K562 (cell line): ENCODE measurements at regions not wholly inside any gene's neighbourhood (a gene's known extent, or its start where the extent isn't known, plus 50 kb on each side); places are given as distances from the start of the nearest gene placed in this dataset.

Experiments
- CBX1 ChIP-seq: sonication (generic); IDR thresholded peaks from 2 replicates; pipeline ENCODE4 v1.6.1; 2016; ENCODE audit warnings: antibody characterized with exemption, low read depth, mild to moderate bottlenecking
- EZH2 ChIP-seq: IDR thresholded peaks from 2 replicates; pipeline ENCODE4 v1.6.1; 2012; ENCODE audit warnings: low read depth, mild to moderate bottlenecking, inconsistent platforms, low read length, borderline replicate concordance
- HDAC6 ChIP-seq: IDR thresholded peaks from 2 replicates; pipeline ENCODE4 v1.6.1; 2012; ENCODE audit warnings: low read depth, mild to moderate bottlenecking, control low read depth, inconsistent platforms, low read length, moderate library complexity
- NR3C1 ChIP-seq: sonication (generic); formaldehyde crosslinking; IDR thresholded peaks from 2 replicates; pipeline ENCODE4 v1.8.1; 2022; ENCODE audit warnings: missing genetic modification reagents
- PHTF2 ChIP-seq: fragments of 250-450 bp; sonication (Bioruptor Pico); IDR thresholded peaks from 2 replicates; pipeline ENCODE4 v1.5.0; 2021; ENCODE audit warnings: mild to moderate bottlenecking
- POLR2A ChIP-seq: fragments of 450-650 bp; conservative IDR thresholded peaks from 2 replicates; pipeline ENCODE4 v1.6.1; 2016
- POLR2AphosphoS2 ChIP-seq: IDR thresholded peaks from 2 replicates; pipeline ENCODE4 v1.6.1; 2012; ENCODE audit warnings: low read length, improper control_type of control experiment
- POU5F1 ChIP-seq: fragments of 150-350 bp; IDR thresholded peaks from 2 replicates; pipeline ENCODE4 v1.6.1; 2014; ENCODE audit warnings: borderline replicate concordance, low read length, low read depth, mild to moderate bottlenecking; ENCODE audit not compliant: partially characterized antibody
- TBP ChIP-seq: optimal IDR thresholded peaks from 2 replicates; pipeline ENCODE3; 2011; ENCODE audit warnings: low read depth, low read length, improper control_type of control experiment
- ZNF124 ChIP-seq: sonication (generic); formaldehyde crosslinking; IDR thresholded peaks from 2 replicates; pipeline ENCODE4 v1.8.1; 2022; ENCODE audit warnings: missing genetic modification reagents
- ZNF785 ChIP-seq: fragments of 250-450 bp; sonication (Bioruptor Pico); IDR thresholded peaks from 2 replicates; pipeline ENCODE4 v1.4.0; 2020; ENCODE audit warnings: mild to moderate bottlenecking
- TF ChIP-seq, protein P1 (sequence below), 3 experiments: IDR thresholded peaks in 2 of 3; conservative IDR thresholded peaks in 1 of 3; 2 replicates each; pipeline ENCODE4 v1.5.1; 2011 to 2012; ENCODE audit warnings: low read length in 3 of 3, mild to moderate bottlenecking in 3 of 3, control low read depth in 2 of 3, improper control_type of control experiment in 1 of 3, inconsistent platforms in 1 of 3, low read depth in 1 of 3, mixed read lengths in 1 of 3, moderate library complexity in 1 of 3; ENCODE audit not compliant: insufficient read depth in 2 of 3

DNA sequence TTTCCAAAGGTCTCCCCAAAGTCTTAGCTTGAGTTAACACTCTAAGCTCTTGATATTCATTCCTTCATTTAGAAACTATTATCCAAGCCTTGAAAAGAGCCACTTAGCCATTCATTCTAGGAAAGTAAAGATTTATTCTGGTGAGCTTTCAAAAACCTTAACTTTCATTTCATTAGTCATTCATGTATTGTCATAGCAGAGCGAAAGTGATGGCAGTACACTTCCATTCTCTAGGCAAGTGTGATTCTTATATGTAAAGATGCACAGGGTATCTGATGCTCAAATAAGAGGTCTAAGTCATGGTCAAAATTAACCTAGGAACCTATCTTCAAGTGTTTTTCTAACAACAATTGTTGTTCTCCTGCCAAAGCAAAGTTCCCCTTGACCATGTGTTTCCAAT, 553.0 kb upstream of the FANCL start:
- TF ChIP-seq POLR2A: no peak
- no peak for TF ChIP-seq POU5F1
- no peak for TF ChIP-seq ZNF785 (CRISPR knock-in tag)
- no peak for TF ChIP-seq EZH2
- TF ChIP-seq, protein P1, sequence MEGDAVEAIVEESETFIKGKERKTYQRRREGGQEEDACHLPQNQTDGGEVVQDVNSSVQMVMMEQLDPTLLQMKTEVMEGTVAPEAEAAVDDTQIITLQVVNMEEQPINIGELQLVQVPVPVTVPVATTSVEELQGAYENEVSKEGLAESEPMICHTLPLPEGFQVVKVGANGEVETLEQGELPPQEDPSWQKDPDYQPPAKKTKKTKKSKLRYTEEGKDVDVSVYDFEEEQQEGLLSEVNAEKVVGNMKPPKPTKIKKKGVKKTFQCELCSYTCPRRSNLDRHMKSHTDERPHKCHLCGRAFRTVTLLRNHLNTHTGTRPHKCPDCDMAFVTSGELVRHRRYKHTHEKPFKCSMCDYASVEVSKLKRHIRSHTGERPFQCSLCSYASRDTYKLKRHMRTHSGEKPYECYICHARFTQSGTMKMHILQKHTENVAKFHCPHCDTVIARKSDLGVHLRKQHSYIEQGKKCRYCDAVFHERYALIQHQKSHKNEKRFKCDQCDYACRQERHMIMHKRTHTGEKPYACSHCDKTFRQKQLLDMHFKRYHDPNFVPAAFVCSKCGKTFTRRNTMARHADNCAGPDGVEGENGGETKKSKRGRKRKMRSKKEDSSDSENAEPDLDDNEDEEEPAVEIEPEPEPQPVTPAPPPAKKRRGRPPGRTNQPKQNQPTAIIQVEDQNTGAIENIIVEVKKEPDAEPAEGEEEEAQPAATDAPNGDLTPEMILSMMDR (IDR thresholded peaks at IDR 0.05 in 2 of 3, conservative IDR thresholded peaks at IDR 0.05 in 1 of 3; ENCODE audit: insufficient read depth in 2 of 3, low read depth in 1 of 3, low read length in 3 of 3): no peak
- no peak for TF ChIP-seq ZNF124 (CRISPR knock-in tag)
- no peak for TF ChIP-seq NR3C1
- TF ChIP-seq TBP: no peak
- no peak for TF ChIP-seq PHTF2 (CRISPR knock-in tag)
- TF ChIP-seq POLR2AphosphoS2: no peak
- no peak for TF ChIP-seq CBX1
- TF ChIP-seq HDAC6: no peak
